IMR-90 (cell line): ENCODE measurements at regions not wholly inside any gene's neighbourhood (a gene's known extent, or its start where the extent isn't known, plus 50 kb on each side); places are given as distances from the start of the nearest gene placed in this dataset.

Experiments
- ATAC-seq: fragments of 200-7000 bp; cut with Tn5 transposase; 2 replicates; pipeline ENCODE4 v1.9.1; 2020; ENCODE audit warnings: low read depth, mild to moderate bottlenecking, moderate library complexity
- BruUV-seq: library from RNA; stranded (reverse); fragments of 400-500 nt; replicated peaks from 2 replicates; lab custom pipeline; 2021; lab: Mats Ljungman, UMichigan
- CTCF ChIA-PET: fragments of 300-600 bp; formaldehyde crosslinking; extraction: SDS; loops from one replicate; lab custom pipeline; 2021; ENCODE audit warnings: antibody characterized with exemption; lab: Yijun Ruan, JAX
- POLR2A ChIA-PET: fragments of 300-600 bp; sonication (Branson Sonifier 250); formaldehyde crosslinking; loops from one replicate; lab custom pipeline; 2022; ENCODE audit warnings: antibody characterized with exemption; ENCODE audit not compliant: unreplicated experiment; lab: Charles Lee
- DNase-seq: peaks from one replicate; pipeline ENCODE4 v3.0.0; 2013
- H2AFZ ChIP-seq: replicated peaks from 2 replicates; pipeline ENCODE3; 2013; ENCODE audit warnings: low read length, mild to moderate bottlenecking; ENCODE audit not compliant: poor library complexity
- H2AK5ac ChIP-seq: 2 replicates; pipeline ENCODE4 v1.6.1; 2013; ENCODE audit warnings: low read depth, low read length, inconsistent platforms
- H2AK9ac ChIP-seq: replicated peaks from 2 replicates; pipeline ENCODE3; 2013; ENCODE audit warnings: mild to moderate bottlenecking, low read depth, low read length, moderate library complexity; ENCODE audit not compliant: poor library complexity
- H2BK120ac ChIP-seq: 2 replicates; pipeline ENCODE4 v1.6.1; 2013; ENCODE audit warnings: low read depth, low read length, inconsistent platforms
- H2BK15ac ChIP-seq: 3 replicates; pipeline ENCODE4 v1.6.1; 2013; ENCODE audit warnings: low read depth, low read length, inconsistent platforms
- H2BK20ac ChIP-seq: 2 replicates; pipeline ENCODE4 v1.6.1; 2013; ENCODE audit warnings: low read depth, mild to moderate bottlenecking, inconsistent platforms, low read length, moderate library complexity
- H2BK5ac ChIP-seq: 2 replicates; pipeline ENCODE4 v1.6.1; 2013; ENCODE audit warnings: mild to moderate bottlenecking, low read depth, low read length, inconsistent platforms; ENCODE audit not compliant: poor library complexity, severe bottlenecking
- H3K14ac ChIP-seq: replicated peaks from 2 replicates; pipeline ENCODE4 v1.6.1; 2013; ENCODE audit warnings: low read depth, low read length, inconsistent platforms
- H3K18ac ChIP-seq: 2 replicates; pipeline ENCODE4 v1.6.1; 2013; ENCODE audit warnings: low read depth, low read length, control low read depth
- H3K23ac ChIP-seq: 2 replicates; pipeline ENCODE4 v1.6.1; 2013; ENCODE audit warnings: low read depth, low read length, inconsistent platforms
- H3K27ac ChIP-seq: 2 replicates; pipeline ENCODE4 v1.5.1; 2013; ENCODE audit warnings: mild to moderate bottlenecking, control low read depth, low read length; ENCODE audit not compliant: insufficient read depth
- H3K27me3 ChIP-seq: 2 replicates; pipeline ENCODE4 v1.6.1; 2013; ENCODE audit warnings: low read length; ENCODE audit not compliant: control insufficient read depth, insufficient read depth
- H3K36me3 ChIP-seq: 2 replicates; pipeline ENCODE4 v1.6.1; 2013; ENCODE audit warnings: low read length, mixed read lengths; ENCODE audit not compliant: control insufficient read depth, insufficient read depth
- H3K4ac ChIP-seq: 2 replicates; pipeline ENCODE4 v1.6.1; 2013; ENCODE audit warnings: low read depth, low read length, inconsistent platforms
- H3K4me1 ChIP-seq: 2 replicates; pipeline ENCODE4 v1.6.1; 2013; ENCODE audit warnings: low read length, mixed read lengths; ENCODE audit not compliant: control insufficient read depth, insufficient read depth
- H3K4me2 ChIP-seq: 2 replicates; pipeline ENCODE4 v1.6.1; 2013; ENCODE audit warnings: low read depth, mild to moderate bottlenecking, control low read depth, low read length, moderate library complexity
- H3K4me3 ChIP-seq: 2 replicates; pipeline ENCODE4 v1.5.1; 2013; ENCODE audit warnings: low read depth, mild to moderate bottlenecking, control low read depth, low read length, moderate library complexity; ENCODE audit not compliant: insufficient read depth
- H3K56ac ChIP-seq: 2 replicates; pipeline ENCODE4 v1.6.1; 2013; ENCODE audit warnings: low read length, inconsistent platforms; ENCODE audit not compliant: insufficient read depth; ENCODE audit errors: extremely low read depth
- H3K79me1 ChIP-seq, 2 experiments: 2 replicates each; pipeline ENCODE4 v1.6.1; 2013; ENCODE audit warnings: low read length in 2 of 2, inconsistent platforms in 1 of 2, low read depth in 1 of 2
- H3K9ac ChIP-seq: 2 replicates; pipeline ENCODE4 v1.6.1; 2013; ENCODE audit warnings: low read depth, low read length, control low read depth
- H3K9me1 ChIP-seq: 2 replicates; pipeline ENCODE4 v1.6.1; 2013; ENCODE audit warnings: low read length, inconsistent platforms; ENCODE audit not compliant: insufficient read depth
- H3K9me3 ChIP-seq: 2 replicates; pipeline ENCODE4 v1.6.1; 2013; ENCODE audit warnings: low read length; ENCODE audit not compliant: control insufficient read depth, insufficient read depth
- H4K20me1 ChIP-seq: 2 replicates; pipeline ENCODE4 v1.6.1; 2013; ENCODE audit warnings: low read length, inconsistent platforms; ENCODE audit not compliant: insufficient read depth
- H4K5ac ChIP-seq: 2 replicates; pipeline ENCODE4 v1.6.1; 2013; ENCODE audit warnings: mild to moderate bottlenecking, low read depth, low read length, control low read depth
- H4K8ac ChIP-seq, 2 experiments: 2 replicates each; pipeline ENCODE4 v1.6.1; 2013; ENCODE audit warnings: low read depth in 2 of 2, low read length in 2 of 2, control low read depth in 1 of 2, inconsistent platforms in 1 of 2
- H4K91ac ChIP-seq: 2 replicates; pipeline ENCODE4 v1.6.1; 2013; ENCODE audit warnings: low read depth, low read length, inconsistent platforms; ENCODE audit not compliant: insufficient read depth
- CHD1 ChIP-seq: IDR thresholded peaks from 2 replicates; pipeline ENCODE4 v1.6.1; 2012; ENCODE audit warnings: low read depth, low read length, improper control_type of control experiment
- MXI1 ChIP-seq: IDR thresholded peaks from 2 replicates; pipeline ENCODE4 v1.6.1; 2012; ENCODE audit warnings: low read depth, mild to moderate bottlenecking, low read length, moderate library complexity, borderline replicate concordance
- NFE2L2 ChIP-seq: fragments of 150-350 bp; IDR thresholded peaks from 2 replicates; pipeline ENCODE4 v1.6.1; 2016; ENCODE audit warnings: low read depth, mild to moderate bottlenecking, low read length
- POLR2A ChIP-seq: IDR thresholded peaks from 2 replicates; pipeline ENCODE4 v1.6.1; 2012; ENCODE audit warnings: mild to moderate bottlenecking, low read depth, low read length
- RAD21 ChIP-seq: IDR thresholded peaks from 2 replicates; pipeline ENCODE4 v1.6.1; 2012; ENCODE audit warnings: low read length, improper control_type of control experiment
- WGBS, 2 experiments: methylation state at CpG; one replicate each; pipeline versions ENCODE4 v1.1.5 to v1.1.7; 2013; ENCODE audit warnings: missing lambda C conversion rate in 2 of 2; ENCODE audit not compliant: insufficient read length in 1 of 2; ENCODE audit errors: extremely low coverage in 2 of 2; 5-methylcytosine and 5-hydroxymethylcytosine counted together
- dilution Hi-C: fragments of 300-500 bp; cut with HindIII; formaldehyde crosslinking; loops from one replicate; pipeline ENCODE4 v1.14.3; 2018; ENCODE audit warnings: low sequenced_read_pairs; ENCODE audit not compliant: unreplicated experiment
- in situ Hi-C: fragments of 300-500 bp; cut with MboI; formaldehyde crosslinking; loops from 3 replicates; pipeline ENCODE4 v1.14.3; 2019; ENCODE audit warnings: low sequenced_read_pairs, inconsistent platforms, mixed read lengths
- intact Hi-C: fragments of 100-400 bp; cut with micrococcal nuclease; formaldehyde crosslinking; loops from 2 replicates; pipeline ENCODE4 v1.10.0; 2022

DNA sequence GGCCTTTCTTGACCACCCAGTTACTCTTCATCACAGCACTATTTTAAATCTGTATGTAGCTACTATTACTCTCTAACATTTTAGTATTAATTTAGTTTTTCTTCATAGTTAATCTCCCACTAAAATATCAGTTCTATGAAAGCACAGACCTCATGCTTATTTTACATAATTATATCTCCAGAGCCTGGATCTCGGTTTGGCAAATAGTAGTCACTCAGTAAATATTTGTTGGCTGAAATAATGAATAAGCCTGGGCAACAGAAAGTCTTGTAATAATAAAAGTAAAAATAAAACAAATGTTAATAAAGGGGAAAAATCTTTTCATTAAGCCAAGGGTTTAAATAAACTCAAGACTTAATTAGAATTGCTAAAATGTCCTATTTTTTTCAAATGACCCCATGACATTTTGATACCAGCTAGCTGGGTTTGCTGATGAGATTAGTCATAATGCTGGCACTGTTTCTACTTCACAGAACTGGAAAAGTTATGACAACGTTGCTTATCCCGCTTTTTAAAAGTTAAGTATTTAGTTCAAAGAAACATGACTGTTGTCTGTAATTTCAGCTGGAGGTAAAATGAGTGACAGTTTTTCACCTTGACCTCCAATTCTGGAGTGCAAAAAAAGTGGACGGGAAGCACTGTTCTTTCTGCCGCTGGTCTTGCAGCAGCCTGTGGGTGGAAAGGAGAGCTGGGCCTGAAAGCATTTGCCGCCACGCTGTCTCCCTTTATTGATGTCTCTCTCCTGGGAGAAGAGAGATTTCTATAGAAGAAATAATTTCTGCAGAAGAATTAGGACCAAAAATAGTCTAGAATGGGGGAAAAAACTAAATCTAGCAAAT is 85.2 kb upstream of the SPATA13 start:
- H4K8ac ChIP-seq = no peak overlapping the region

More for the DNA sequence above, 85.2 kb upstream of the SPATA13 start:
- WGBS, 2 experiments = no CpG with 5 or more reads among the region's 7 CpGs
- Histone ChIP-seq H3K4me2 (no peak overlapping the region), H3K9me1 (peaks cover 2% of the 10 kb centered on the region), H3K4ac (no peak overlapping the region), H2AK9ac (no peak overlapping the region), H3K9ac (no peak overlapping the region), H2BK5ac (no peak overlapping the region), H3K36me3 (no peaks in the 10 kb centered on the region), H3K4me1 (no peaks in the 10 kb centered on the region), H2BK15ac (no peak overlapping the region), H3K56ac (no peak overlapping the region), H4K5ac (no peak overlapping the region), H3K79me1 (no peaks in the 10 kb centered on the region), H3K14ac (no peak overlapping the region), H2AFZ (no peak overlapping the region), H4K20me1 (no peaks in the 10 kb centered on the region), H2BK120ac (no peak overlapping the region), H3K23ac (no peak overlapping the region), H3K18ac (no peak overlapping the region), H2AK5ac (no peak overlapping the region), H3K9me3 (no peaks in the 10 kb centered on the region), H3K27me3 (no peaks in the 10 kb centered on the region), H4K91ac (no peak overlapping the region), H2BK20ac (no peak overlapping the region), H3K4me3 (no peak overlapping the region), H3K27ac (no peak overlapping the region)
- dilution Hi-C loops (no loop called here), intact Hi-C loops (no loop called here), in situ Hi-C loops (no loop called here)
- TF ChIP-seq POLR2A = no peak
- TF ChIP-seq CHD1 = no peak
- no peak for TF ChIP-seq NFE2L2
- no peak for TF ChIP-seq MXI1
- TF ChIP-seq RAD21 = no peak
- no peak for DNase-seq
- no peak for ATAC-seq
- no TSS peak for BruUV-seq
- ChIA-PET CTCF (interaction anchor here (1.0 kb wide), 1 partner anchor 17 kb away, joined by 3 read pairs; no protein-coding TSS in a partner anchor), POLR2A (no interaction called here)
